ENCODE measurements at regions not wholly inside any gene's neighbourhood (a gene's known extent, or its start where the extent isn't known, plus 50 kb on each side); places are given as distances from the start of the nearest gene placed in this dataset.

DNA sequence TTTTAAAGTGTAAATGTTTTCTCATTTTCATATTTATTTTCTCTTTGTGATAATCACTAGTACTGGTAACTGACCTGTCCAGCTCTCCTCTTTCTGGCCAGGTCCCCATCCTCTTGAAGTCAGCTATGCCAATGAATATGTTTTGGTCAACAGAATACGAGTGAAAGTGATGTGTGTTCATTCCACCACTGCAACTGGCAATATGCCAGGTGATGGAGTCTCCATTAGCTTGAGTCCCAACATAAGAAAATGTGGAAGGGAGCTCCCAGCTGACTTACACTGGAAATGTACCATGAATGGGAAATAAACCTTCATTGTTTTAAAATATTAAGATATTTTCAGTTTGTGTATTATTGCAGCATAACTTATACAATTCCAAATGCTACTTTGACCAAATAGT, 75.8 kb downstream of the CCDC34 start:
- DNase-seq (ENCODE audit: low read depth), result no peak

DNA sequence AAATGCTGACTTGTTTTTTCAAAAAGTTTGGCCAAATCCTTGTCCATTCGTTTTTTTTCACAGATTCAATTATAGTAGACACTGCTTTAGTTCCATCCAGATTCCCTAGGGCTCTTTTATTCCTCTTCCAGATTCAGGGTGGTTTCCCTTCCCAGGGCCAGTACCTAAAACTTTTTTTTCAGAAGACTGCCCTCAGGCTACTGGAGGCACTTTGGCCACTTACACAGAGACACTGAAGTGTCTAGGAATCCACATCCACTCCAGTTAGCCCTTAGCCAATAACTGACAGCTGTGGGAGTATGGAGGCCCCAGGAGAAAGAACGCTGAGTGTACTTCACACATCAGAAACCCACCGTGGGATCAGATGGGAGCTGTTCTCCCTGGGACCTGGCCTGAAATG, 77.3 kb downstream of the CCDC34 start:
- no peak for DNase-seq (ENCODE audit: low read depth)

DNA sequence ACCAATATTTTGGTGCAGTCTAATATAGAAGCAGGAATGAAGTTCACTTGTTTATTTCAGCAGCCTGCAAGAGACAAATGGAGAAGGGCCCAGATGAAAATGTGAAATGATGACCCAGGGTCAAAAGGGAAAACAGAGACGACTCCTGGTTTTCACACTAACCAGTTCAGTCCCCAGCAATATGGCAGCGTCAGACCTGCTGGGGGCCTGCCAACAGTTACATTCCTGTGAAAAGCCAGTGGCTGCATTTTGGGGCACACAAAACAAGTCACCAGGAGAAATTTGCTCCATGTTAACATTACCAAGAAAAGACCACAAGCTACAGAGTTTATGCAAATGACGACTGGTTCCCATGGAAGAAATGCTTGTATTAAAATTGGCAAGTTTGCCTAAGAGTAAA, 80.2 kb downstream of the CCDC34 start:
- DNase-seq (ENCODE audit: low read depth), result no peak

DNA sequence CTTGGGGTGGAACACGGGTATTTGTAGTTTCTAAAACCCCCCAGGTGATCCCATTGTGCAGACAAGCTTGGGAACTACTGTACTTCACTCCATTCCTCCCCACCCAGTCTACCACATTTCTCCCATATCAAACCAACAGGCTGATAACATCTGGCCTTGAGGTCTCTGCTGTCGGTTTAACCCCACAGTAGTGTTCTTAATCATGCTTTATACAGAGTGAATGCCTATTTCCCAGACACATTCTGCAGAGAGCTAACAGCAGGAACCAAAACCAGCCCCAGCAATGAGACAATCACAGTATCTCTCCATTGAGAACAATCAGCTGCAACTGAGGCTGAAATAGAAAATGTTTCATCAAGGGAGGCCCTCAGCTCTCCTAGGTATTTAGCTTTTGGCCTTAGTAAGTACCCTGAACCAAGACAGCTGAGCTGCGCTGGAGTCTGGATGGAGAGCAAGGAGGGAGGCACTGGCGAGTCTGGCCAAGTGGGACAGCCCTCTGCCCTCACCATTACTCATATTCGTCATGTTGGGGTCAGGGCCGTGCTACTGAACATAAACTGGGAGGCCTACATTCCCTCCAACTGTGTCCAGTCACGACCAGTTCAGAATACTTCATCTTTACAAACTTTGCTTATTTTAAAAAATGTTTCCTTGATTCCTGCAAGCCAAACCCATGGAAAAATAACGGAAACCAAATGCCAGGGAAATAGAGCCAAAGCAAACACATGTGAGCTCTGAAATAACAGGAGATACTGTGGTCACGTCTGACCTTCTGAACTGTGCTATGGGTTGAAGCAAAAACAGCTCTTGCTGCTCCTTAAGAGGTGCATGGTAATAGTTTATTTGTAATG, 81.0 kb downstream of the CCDC34 start:
- no peak for DNase-seq (ENCODE audit: low read depth)

DNA sequence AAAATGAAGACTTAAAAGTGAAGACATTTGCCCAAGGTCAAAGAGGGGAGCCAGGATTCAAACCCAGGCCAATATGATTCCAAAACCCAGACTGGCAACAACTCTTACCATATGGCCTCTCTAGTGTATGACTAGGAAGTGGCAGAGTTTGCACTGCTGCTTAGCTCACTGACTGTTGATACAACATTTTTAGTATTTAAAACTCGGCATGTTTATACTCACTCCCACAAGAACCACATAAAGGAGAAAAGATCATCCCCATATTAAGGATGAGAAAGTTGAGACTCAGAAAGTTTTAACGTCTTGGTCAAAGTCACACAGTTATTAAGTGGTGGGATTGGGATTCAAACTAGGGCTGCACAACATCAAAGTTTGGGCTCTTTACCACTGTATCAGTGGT, 81.7 kb downstream of the CCDC34 start:
- no peak for DNase-seq (ENCODE audit: low read depth)

DNA sequence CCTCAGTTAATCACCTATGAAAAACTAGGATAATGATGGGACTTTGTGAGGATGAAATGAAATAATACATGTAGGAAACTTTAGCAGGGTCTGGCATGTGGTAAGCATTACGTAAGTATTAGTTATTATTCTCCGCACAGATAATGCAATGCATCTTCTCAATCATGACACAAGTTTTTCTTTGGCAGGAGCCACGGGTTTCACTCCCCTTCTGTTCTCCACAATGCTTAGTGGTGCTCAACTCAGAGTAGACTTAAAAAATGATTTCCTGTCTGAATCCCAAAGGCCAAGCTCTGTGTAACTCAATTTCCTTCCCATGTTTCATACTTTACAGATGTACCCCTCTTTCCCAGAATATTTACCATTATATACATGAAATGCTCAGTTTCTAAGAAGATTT, 82.9 kb downstream of the CCDC34 start:
- no peak for DNase-seq (ENCODE audit: low read depth)

GRCh38 chr11:27279460-27279859, 83.6 kb downstream of the CCDC34 start:
- DNase-seq (ENCODE audit: low read depth), result no peak

DNA sequence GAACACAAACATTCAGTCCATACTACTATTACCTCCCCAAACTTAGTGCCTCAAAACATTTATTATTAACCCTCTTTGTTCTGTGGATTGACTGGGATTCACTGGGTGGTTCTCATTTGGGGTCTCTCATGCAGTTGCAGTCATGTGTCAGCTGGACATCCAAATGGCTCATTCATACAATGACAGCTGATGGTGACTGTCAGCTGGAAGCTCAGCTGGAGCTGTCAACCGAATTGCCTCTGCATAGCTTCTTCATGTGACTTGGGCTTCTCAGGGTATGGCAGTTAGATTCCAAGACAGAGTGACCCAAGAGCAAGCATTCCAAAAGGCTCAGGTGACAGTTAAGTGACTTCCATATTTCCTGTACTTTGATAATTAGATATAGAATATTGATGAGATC, 85.2 kb downstream of the CCDC34 start:
- DNase-seq (ENCODE audit: low read depth), result no peak

- no peak for DNase-seq (ENCODE audit: low read depth)
Measured at GRCh38 chr11:27276141-27276540, 86.9 kb downstream of the CCDC34 start.

GRCh38 chr11:27274854-27275395, 88.1 kb downstream of the CCDC34 start:
- no peak for DNase-seq (ENCODE audit: low read depth)

- DNase-seq (ENCODE audit: low read depth), result no peak
Measured at GRCh38 chr11:27266125-27266524, 96.9 kb downstream of the CCDC34 start.

- no peak for DNase-seq (ENCODE audit: low read depth)
Measured at GRCh38 chr11:27263986-27264385, 99.0 kb downstream of the CCDC34 start.

DNA sequence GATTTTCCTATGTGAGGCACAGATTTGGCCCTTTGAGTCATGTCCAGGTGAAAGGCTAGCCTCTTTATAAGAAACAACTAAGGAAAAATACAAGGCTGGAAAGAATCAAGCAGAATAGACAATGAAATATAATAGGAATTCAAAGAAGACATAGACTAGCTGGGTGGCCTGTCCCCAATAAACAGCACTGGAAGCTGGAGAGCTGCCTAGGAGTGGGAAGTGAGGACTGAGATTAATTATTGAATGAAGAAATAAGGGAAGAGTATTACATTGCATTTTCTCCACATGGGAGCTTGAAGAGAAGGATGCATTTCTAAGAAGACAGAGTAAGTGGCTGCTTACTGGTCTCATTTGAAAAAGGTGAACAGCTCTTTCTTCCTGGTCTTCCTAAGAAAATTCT, 100.0 kb downstream of the CCDC34 start:
- DNase-seq (ENCODE audit: low read depth), result no peak

DNA sequence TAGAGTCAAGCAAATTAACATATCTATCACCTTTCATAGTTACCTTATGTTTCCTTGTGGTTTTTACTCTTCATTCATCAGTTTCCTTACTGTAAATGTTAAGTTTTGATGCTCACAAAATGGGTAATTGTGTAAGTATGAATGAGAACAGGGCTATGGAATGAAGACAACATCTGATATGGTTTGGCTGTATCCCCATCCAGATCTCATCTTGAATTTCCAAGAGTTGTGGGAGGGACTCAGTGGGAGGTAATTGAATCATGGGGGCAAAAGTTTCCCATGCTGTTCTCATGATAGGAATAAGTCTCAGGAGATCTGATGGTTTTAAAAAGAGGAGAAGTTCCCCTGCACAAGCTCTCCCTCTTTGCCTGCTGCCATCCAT, 107.6 kb downstream of the CCDC34 start:
- no peak for DNase-seq (ENCODE audit: low read depth)

GRCh38 chr11:27254744-27255446, 108.1 kb downstream of the CCDC34 start:
- DNase-seq (ENCODE audit: low read depth), result no peak

DNA sequence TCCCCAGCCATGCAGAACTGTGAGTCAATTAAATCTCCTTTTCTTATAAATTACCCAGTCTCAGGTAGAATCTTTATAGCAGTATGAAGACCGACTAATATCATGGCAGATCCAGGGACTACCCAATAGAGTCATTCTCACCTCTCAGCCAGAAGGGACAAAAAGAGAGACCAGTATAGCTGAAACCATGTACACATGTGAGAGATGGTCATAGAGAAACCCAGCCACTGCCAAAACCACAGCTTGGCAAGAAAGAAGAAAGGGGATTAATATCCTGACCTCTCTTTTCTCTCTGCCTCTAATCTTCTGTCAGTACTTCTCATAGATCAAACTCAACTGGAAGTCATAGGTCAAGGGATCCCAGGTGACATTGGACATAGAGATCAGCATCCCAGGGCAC, 109.8 kb downstream of the CCDC34 start:
- DNase-seq (ENCODE audit: low read depth), result no peak

DNA sequence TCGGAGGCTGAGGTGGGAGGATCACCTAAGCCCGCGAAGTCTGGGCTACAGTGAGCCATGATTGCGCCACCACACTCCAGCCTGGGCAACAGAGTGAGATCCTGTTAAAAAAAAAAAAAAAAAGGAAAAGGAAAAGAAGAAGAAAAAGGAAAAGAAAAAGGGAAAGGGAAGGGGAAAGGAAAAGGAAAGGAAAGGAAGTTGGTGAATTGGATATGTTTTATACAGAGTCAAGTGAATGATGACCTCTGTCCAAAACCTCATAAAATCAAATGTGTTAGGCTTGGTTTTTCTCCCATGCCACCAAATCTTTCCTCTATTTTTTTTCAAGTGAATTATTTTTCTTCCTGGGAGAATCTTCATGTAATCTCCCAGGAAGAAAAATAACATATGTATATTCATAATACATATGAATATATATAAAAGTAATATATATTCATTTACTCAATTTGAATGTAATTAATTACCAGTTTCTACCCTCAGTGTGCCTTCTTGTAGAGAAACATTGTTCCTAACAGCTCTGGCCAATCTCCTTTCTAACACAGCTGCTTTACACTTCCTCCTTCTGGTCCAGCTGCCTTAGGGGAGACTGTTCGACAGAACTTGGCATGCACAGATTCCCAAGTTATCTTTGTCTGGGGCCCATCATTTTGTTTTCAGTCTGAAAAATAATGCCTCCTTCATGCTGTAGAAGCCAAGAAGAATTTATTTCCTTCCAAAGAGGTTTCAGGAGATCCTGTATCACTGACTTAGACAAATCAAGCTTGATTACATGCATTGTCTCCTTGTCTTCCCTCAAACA, 111.9 kb downstream of the CCDC34 start:
- DNase-seq (ENCODE audit: low read depth), result no peak

DNA sequence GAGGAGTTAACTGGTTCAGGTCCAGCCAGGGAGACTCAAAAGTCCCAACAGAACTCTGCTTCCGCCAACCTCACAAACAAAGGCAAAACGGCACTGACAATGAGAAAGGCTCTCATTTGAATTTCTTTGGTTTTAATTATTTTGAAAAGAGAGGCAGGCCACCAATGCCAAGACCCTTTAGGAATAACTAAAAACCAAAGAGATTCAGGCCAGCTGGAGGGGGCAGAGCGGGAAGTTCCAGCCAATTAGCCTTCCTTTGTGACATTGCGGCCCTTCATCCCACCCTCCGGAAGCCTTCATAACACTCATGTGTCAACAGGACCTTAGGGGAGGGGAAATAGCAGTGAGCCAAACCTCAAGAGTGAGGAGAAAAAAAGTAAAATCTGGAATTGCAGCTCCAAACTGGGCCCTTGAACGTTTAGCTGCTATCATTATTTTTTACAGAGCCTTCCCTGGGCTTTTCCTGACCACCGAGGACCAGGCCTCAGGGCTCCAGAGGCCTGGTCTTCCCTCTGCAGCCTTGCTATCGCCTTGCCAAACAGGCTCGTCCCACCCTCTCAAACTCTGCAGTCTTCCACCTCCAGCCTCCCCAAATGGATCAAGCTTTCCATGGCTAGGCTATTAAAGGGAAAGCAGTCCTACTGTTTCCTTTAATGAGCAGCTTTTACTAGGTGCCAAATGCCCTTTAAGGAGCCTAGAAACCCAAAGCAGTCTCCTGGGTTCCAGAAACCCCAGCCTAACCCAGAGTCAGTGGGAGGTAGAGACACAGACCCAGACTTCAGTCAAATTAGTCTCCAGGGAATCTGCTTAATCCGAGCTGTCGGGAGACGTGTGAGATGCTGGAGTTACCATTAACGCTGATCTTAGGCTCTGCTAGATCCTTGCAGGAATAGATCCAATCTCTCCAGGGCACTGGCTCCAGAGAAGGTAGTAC, 114.2 kb downstream of the CCDC34 start:
- no peak for DNase-seq (ENCODE audit: low read depth)

DNA sequence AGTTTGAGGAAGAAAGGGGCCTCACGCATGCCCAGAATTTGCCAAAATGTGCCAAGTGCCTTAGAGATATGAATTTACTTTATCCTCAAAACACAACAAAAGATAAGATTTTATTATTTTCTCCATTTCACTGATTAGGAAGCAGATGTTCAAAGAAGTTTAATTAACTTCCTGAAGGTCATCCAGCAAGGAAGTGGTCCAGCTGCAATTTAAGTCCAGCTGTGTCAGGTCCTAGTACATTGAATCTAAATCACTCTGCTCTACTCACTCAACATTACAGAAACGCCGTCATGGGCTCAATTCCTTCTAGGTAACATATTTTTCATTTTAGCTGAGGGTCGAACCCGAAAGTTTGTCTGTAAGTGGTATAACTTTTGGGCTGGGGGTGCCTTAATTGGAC, 115.4 kb downstream of the CCDC34 start:
- no peak for DNase-seq (ENCODE audit: low read depth)

GRCh38 chr11:27246925-27247324, 116.1 kb downstream of the CCDC34 start:
- no peak for DNase-seq (ENCODE audit: low read depth)

DNA sequence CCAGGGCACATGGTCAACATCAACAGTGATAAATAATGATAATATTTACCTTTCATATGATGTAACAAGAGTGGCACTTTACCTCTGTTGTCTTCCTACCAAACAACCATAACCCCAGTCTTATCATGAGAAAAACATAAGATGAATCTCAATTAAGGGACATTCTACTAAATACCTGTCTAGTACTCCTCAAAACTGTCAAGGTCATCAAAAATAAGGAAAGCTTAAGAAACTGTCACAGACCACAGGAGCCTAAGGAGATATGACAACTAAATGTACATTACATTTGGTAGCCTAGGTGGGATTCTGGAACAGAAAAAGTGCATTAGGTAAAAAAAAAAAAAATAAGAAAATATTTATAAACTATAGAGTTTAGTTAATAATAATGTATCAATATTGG, 118.1 kb downstream of the CCDC34 start:
- DNase-seq (ENCODE audit: low read depth), result no peak
